ENCODE measurements at regions not wholly inside any gene's neighbourhood (a gene's known extent, or its start where the extent isn't known, plus 50 kb on each side); places are given as distances from the start of the nearest gene placed in this dataset.
"Not testable (repeated sequence)": the region's sequence is repeated elsewhere in the genome, so short reads cannot be mapped to it uniquely, and the experiment has no call there.

DNA sequence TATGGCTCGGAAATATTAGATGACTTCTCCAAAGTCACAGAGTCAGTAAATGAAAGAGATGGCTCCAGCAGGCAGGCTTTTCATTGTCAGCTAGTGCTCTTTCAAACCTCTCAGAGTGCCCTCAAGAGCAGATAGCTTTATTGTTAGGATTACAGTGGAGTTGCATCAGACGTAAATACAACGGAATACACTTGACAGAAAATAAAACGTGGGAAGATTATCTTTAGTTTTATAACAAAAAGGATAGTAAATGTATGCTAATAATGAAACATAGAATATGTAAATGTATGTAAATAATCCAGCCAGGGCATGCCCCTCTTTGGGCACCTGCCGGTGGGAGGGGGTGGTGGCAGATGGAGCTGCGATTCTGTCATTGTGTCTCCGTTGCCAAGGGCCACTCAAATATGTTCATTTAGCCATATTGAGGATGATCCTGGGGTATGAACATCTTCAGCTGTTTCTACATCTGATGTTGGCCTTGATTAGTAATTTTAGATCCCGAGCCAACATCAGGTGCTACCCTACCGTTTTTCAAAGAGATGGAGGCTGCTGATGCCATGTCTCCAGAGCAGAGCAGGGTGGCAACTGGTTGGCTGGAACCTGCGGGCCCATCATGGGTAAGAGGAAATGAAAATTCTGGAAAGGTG, 358.3 kb upstream of the SULF2 start:
- H3K27ac Mint-ChIP-seq: peak overlapping the region in 1 of 2 donors; percentile 35
- H3K4me3 Mint-ChIP-seq: no peak overlapping the region
- peaks cover 4% of the 10 kb centered on the region for H3K27me3 Mint-ChIP-seq
- ATAC-seq (no peak), DNase-seq (no peak)
- H3K9me3 Mint-ChIP-seq: no peaks in the 10 kb centered on the region
- no peaks in the 10 kb centered on the region for H3K4me1 Mint-ChIP-seq

DNA sequence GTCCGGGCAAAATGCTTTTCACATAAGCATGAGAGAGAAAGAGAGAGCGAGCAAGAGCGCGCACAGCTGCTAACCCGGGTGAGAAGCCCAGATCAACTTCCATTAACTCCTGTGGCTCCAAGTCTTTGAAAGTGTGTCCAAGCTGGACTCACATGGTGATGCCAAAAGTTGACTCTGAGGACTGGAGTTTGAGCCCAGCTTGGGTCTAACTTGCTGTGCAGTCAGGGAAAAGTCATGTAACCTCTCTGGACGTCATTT, 357.2 kb upstream of the SULF2 start:
- Mint-ChIP-seq H3K9me3 (no peaks in the 10 kb centered on the region), H3K27ac (no peak overlapping the region), H3K27me3 (peaks cover 15% of the 10 kb centered on the region), H3K4me3 (no peak overlapping the region), H3K4me1 (no peaks in the 10 kb centered on the region)
- DNase-seq (no peak), ATAC-seq (no peak)

DNA sequence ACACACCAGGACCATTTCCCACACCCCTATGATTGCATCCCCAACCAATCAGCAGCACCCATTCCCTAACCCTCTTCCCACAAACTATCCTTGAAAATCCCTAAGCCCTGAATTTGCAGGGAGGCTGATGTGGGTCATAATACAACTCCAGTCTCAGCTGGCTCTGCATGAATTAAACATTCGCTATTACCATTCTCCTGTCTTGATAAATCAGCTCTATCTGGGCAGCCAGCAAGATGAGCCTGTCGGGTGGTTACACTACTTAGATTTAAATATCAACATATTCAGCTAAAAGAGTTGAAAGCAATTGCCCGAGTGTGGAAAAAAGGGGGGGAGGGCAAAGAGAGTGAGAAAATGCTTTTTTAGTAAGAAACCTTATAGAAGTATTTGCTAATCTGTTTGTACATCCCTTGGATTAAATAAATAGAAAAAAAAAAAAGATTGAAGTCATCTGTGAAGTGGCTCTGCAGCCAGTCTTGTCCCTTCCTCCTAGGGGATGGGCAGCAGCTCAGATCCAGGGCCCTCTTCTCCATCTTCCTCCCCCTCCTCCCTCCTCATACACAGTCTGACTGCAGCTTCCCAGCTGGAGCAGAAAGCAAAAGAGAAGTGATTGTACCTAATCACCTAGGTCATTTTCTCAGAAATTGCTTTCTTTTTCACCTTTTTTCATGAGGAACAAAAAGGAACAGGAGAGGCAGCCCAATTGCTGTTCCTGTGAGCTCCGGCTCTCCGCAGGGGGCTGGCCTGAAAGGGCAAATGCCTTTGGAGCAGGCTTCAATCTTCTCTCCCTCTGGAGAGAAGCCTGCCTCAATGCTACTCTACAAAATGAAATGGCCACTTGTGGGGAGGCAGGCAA, 356.6 kb upstream of the SULF2 start:
- Mint-ChIP-seq H3K27me3 (peaks cover 17% of the 10 kb centered on the region), H3K4me1 (no peaks in the 10 kb centered on the region), H3K27ac (no peak overlapping the region), H3K4me3 (no peak overlapping the region), H3K9me3 (no peaks in the 10 kb centered on the region)
- no peak for ATAC-seq
- no peak for DNase-seq

DNA sequence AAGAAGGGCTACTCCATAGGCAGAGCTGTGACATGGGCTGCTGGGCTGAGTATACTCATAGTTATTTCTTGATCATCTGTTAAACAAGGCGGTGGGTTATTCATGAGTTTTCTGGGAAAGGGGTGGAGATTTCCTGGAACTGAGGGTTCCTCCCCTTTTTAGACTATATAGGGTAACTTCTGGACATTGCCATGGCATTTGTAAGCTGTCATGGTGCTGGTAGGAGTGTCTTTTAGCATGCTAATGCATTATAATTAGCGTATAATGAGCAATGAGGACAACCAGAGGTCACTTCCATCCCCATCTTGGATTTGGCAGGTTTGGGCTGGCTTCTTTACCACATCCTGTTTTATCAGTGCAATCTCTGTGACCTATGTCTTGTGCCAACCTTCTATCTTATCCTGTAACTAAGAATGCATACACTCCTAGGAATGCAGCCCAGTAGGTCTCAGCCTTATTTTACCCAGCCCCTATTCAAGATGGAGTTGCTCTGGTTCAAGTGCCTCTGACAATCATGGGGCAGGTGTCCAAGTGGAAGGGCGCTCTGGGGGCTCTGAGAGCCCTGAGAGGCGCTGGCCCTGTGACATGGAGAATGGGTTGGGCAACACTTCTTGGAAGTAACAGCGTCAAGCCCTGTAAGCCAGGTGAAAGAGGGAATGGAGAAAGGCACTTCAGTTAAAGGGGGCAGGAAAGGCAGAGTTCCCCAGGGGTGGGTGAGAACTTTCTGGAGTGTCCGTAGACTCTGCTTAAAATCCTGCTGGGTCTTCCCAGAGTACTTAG, 354.2 kb upstream of the SULF2 start:
- ATAC-seq (no peak), DNase-seq (no peak)
- Mint-ChIP-seq H3K27me3 (peaks cover 17% of the 10 kb centered on the region), H3K27ac (no peak overlapping the region), H3K9me3 (no peaks in the 10 kb centered on the region), H3K4me3 (no peak overlapping the region), H3K4me1 (no peaks in the 10 kb centered on the region)

DNA sequence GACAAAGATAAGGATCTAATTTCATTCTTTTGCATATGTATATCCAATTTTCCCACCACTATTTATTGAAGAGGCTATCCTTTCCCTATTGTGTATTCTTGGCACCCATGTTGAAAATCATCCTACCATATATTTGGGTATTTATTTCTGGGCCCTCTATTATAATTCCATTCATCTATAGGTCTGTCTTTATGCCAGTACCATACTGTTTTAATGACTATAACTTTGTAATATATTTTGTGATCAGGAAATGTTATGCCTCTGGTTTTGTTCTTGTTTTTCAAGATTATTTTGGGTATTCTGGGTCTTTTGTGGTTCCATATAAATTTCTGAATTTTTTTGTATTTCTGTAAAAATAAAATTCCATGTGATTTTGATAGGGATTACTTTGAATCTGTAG, 347.6 kb upstream of the SULF2 start:
- no peak overlapping the region for H3K4me3 Mint-ChIP-seq
- DNase-seq: no peak
- H3K27ac Mint-ChIP-seq: no peak overlapping the region
- no peaks in the 10 kb centered on the region for H3K4me1 Mint-ChIP-seq
- peaks cover 24% of the 10 kb centered on the region for H3K27me3 Mint-ChIP-seq
- no peaks in the 10 kb centered on the region for H3K9me3 Mint-ChIP-seq
- ATAC-seq: no peak

DNA sequence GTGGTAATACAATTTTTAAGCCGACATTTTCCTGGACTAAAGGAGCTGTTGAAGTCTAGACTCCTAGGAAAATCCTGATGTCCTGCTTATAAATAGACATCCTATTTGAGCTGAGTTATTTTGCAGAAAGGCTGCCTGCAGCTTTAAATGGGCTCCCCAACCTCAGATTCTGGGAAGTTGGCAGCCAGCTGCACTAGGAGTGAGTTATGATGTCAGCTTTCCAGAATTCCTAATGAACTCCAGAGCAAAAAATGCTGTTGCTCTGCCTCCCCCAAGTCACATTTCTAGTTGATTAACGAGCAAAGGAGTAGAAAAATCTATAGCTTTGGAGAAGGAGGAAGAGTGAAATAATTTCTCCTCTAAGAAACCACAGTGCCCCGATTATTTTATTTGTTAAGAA, 346.3 kb upstream of the SULF2 start:
- DNase-seq: no peak
- no peaks in the 10 kb centered on the region for H3K9me3 Mint-ChIP-seq
- no peak overlapping the region for H3K4me3 Mint-ChIP-seq
- no peak for ATAC-seq
- no peaks in the 10 kb centered on the region for H3K4me1 Mint-ChIP-seq
- H3K27ac Mint-ChIP-seq: no peak overlapping the region
- peaks cover 17% of the 10 kb centered on the region for H3K27me3 Mint-ChIP-seq

DNA sequence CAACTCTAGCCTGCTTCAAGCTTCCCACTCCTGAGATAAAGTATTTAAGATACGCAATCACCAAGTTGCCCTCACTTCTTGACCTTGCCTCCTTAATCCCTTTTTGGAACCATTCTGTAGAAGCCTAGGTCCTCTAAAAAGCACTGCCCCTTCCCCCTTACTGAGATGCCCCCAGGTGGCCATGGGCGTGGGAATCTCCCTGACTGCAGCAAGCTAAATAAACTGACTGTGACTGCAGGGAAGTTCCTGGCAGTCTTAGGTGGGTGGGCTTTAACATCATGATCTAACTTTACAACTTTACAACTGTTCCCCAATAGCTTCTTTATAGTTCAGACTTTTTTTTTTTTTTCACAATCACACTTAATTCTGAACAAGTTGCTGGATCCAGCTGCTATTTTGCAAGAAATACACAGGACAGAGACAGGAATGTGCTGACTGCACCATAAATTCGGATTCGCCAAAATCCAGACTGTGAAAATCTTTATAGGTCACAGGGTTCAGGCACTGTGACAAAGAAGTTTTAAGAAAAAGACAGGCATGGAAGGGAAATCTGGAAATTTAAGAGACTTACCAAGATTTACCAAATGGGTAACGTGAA, 344.2 kb upstream of the SULF2 start:
- no peaks in the 10 kb centered on the region for H3K4me1 Mint-ChIP-seq
- no peaks in the 10 kb centered on the region for H3K9me3 Mint-ChIP-seq
- no peak overlapping the region for H3K4me3 Mint-ChIP-seq
- no peak for DNase-seq
- ATAC-seq: no peak
- H3K27me3 Mint-ChIP-seq: peaks cover 17% of the 10 kb centered on the region
- no peak overlapping the region for H3K27ac Mint-ChIP-seq

DNA sequence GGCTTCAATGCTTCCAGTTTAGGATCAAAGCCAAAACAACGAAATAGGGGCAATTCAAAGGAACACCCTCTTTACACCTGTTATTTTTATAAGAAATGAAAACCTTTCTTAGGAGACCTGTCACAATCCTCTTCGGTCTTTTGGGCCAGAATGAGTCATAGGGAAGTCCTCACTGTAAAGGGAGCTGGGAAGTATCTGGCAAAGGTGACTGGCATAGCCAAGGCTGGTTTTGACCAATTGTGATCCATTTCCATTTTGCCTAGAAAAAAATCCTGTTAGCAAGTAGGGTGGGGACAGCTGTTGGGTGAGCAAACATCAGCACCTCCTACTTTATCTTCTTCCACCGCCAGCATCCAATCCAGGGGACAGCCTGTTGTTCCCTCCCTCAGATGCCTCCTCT, 343.2 kb upstream of the SULF2 start:
- H3K4me1 Mint-ChIP-seq: no peaks in the 10 kb centered on the region
- H3K4me3 Mint-ChIP-seq: no peak overlapping the region
- no peaks in the 10 kb centered on the region for H3K9me3 Mint-ChIP-seq
- DNase-seq: no peak
- ATAC-seq: no peak
- peaks cover 12% of the 10 kb centered on the region for H3K27me3 Mint-ChIP-seq
- no peak overlapping the region for H3K27ac Mint-ChIP-seq

DNA sequence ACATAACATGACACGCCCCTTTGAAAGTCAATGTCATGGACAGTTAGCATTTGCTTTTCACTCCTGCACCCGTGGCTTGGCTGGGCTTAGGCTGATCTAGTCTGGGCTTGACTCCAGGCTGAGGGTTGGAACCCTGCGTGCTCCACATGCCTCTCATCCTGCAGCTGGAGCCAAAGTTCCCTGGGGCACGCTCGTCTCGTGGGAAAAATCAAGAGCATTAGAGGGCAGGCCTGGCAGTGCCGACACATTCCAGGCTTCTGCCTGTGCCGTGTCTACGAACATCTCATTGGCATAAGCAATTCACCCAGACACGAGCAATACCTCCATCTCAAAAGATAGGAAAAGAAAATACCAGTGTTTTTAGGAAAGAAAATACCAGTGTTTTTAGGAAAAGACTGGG, 342.7 kb upstream of the SULF2 start:
- not testable (repeated sequence) for H3K27ac Mint-ChIP-seq, DNase-seq, H3K4me3 Mint-ChIP-seq, H3K4me1 Mint-ChIP-seq, H3K27me3 Mint-ChIP-seq, H3K9me3 Mint-ChIP-seq, ATAC-seq

DNA sequence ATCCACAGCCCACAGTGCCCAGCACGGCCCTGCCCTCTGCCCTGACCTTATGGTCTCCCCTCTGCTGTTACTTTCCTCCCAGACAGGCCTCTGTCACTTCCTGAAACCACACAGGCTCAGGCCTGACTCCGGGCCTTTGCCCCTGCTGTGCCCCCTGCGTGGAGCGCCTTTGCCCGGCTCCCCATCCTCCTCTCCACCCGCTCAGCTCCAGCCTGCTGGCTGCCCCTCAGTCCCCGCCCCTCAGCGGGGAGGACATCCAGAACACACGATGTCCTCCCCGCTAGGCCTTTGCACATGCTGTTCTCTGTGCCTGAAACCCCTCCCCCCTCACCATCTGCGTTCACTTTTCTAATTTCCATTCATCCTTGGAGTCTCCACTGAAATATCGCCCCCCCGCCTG, 341.9 kb upstream of the SULF2 start:
- not testable (repeated sequence) for ATAC-seq, H3K27ac Mint-ChIP-seq, H3K4me1 Mint-ChIP-seq, H3K9me3 Mint-ChIP-seq, H3K27me3 Mint-ChIP-seq, H3K4me3 Mint-ChIP-seq, DNase-seq

DNA sequence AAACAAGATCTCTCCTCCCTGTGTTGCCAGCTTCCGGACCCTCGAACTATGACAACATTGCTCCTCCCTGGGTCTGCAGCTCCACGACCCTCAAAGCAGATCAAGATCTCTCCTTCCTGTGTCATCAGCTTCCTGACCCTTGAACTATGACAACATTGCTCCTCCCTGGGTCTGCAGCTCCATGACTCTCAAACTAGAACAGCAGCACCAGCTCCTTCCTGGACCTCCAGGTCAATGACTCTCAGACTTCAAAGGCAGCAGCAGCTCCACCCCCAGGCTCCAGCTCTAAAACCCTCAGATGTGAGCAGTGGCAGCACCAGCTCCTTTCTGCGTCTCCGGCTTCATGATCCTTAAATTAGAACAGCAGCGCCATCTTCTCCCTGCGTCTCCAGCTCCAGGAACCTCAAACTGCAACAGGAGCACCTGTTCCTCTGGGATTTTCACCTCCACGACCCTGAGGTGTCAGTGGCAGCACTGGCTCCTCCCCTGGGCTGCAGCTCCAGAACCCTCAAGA, 341.0 kb upstream of the SULF2 start:
- Mint-ChIP-seq H3K4me1 (no peaks in the 10 kb centered on the region), H3K27ac (no peak overlapping the region), H3K27me3 (peaks cover 8% of the 10 kb centered on the region), H3K9me3 (no peaks in the 10 kb centered on the region), H3K4me3 (no peak overlapping the region)
- DNase-seq (no peak), ATAC-seq (no peak)

DNA sequence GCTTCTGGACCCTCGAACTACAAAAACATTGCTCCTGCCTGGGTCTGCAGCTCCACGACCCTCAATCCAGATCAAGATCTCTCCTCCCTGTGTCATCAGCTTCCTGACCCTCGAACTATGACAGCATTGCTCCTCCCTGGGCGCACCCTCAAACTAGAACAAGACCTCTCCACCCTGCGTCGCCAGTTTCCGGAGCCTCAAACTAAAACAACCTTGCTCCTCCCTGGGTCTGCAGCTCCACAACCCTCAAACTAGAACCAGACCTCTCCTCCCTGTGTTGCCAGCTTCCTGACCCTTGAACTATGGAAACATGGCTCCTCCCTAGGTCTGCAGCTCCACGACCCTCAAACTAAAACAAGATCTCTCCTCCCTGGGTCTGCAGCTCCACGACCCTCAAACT, 339.7 kb upstream of the SULF2 start:
- Mint-ChIP-seq H3K4me1 (no peaks in the 10 kb centered on the region), H3K27ac (no peak overlapping the region), H3K4me3 (no peak overlapping the region), H3K9me3 (no peaks in the 10 kb centered on the region), H3K27me3 (peaks cover 5% of the 10 kb centered on the region)
- ATAC-seq: no peak
- no peak for DNase-seq

DNA sequence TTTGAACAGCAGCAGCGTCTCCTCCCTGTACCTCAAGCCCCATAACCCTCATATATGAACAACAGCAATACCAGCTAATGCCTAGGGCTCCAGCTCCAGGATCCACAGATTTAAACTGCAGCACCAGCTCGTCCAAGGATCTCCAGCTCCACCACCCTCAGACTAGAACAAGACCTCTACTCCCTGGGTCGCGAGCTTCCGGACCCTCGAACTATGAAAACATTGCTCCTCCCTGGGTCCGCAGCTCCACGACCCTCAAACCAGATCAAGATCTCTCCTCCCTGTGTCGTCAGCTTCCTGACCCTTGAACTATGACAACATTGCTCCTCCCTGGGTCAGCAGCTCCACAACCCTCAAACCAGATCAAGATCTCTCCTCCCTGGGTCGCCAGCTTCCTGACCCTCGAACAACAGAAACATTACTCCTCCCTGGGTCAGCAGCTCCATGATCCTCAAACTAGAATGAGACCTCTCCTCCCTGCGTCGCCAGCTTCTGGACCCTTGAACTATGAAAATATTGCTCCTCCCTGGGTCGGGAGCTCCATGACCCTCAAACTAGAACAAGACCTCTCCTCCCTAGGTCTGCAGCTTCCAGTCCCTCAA, 339.0 kb upstream of the SULF2 start:
- Mint-ChIP-seq H3K4me1 (no peaks in the 10 kb centered on the region), H3K27ac (no peak overlapping the region), H3K27me3 (no peaks in the 10 kb centered on the region), H3K9me3 (no peaks in the 10 kb centered on the region), H3K4me3 (no peak overlapping the region)
- DNase-seq (no peak), ATAC-seq (no peak)

DNA sequence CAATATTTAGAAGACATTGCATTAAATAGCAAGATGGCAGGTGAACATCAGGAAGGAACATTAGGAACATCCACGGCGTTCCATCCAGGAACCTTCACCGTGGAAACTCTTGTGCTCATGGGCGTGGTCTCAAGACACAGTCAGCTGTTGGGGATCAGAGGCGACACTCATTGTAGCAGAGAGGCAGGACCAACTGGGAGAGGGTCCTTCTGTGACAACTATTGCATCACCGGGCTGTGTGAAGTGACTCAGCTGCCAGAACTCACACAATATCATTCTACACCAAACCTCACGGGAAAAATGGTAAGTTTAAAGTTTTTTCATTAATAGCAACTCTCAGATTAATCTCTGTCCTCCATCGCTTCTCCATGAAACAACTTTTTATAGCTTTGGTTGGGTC, 334.8 kb upstream of the SULF2 start:
- no peak overlapping the region for H3K27ac Mint-ChIP-seq
- ATAC-seq (no peak), DNase-seq (no peak)
- no peaks in the 10 kb centered on the region for H3K9me3 Mint-ChIP-seq
- H3K27me3 Mint-ChIP-seq: no peaks in the 10 kb centered on the region
- H3K4me1 Mint-ChIP-seq: no peaks in the 10 kb centered on the region
- H3K4me3 Mint-ChIP-seq: no peak overlapping the region

DNA sequence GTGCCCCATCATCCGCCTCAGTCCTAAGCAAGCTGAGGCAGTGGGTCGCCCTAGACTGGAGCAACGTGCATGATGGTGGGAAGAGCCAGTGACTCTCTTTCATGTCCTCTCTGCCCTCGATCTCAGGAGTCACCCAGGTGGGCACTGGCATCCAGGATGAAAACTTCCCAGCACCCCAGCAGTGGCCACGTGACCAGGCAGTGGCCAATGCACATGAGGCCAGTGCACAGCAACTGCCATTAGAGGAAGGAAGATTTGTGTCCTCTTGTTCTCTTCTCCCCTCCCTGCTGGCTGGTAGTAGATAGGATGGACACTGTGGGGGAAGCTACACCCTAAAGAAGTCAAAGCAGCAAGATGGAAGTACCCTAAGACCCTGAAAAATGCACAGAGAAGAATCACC, 334.1 kb upstream of the SULF2 start:
- H3K9me3 Mint-ChIP-seq, ATAC-seq, H3K4me1 Mint-ChIP-seq, H3K4me3 Mint-ChIP-seq, DNase-seq, H3K27ac Mint-ChIP-seq, H3K27me3 Mint-ChIP-seq: not testable (repeated sequence)
